ENCODE measurements at regions not wholly inside any gene's neighbourhood (a gene's known extent, or its start where the extent isn't known, plus 50 kb on each side); places are given as distances from the start of the nearest gene placed in this dataset.

DNA sequence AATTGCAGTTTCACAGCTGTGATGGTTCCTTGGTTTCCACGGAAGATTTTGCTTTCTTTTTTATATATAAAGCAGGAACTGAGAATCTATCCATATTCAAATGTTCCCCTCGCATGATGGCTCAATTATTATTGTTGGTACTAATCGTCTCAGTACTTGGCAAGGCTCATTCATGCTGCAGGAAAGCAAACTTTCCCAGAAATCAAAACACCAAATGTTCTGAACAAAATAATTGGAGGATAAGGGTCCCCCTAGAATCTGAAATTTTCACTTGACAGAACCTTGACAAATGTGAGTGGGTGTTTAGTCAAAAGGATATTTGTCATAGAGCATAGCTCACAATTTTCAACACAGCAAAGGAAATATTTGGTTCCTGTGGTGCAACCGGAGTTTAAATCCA lies 1598.6 kb upstream of the PCDH7 start:
- H3K27ac Mint-ChIP-seq (ENCODE audit: unreplicated experiment) = no peak overlapping the region
- no peaks in the 10 kb centered on the region for H3K4me1 Mint-ChIP-seq (ENCODE audit: unreplicated experiment)
- H3K4me3 Mint-ChIP-seq (ENCODE audit: unreplicated experiment) = no peak overlapping the region
- no peaks in the 10 kb centered on the region for H3K36me3 Mint-ChIP-seq (ENCODE audit: unreplicated experiment)
- DNase-seq (ENCODE audit: extremely low spot score, unreplicated experiment) = no peak
- H3K9me3 Mint-ChIP-seq (ENCODE audit: unreplicated experiment) = no peaks in the 10 kb centered on the region
- H3K27me3 Mint-ChIP-seq (ENCODE audit: unreplicated experiment) = no peaks in the 10 kb centered on the region
- TF ChIP-seq, protein P1, sequence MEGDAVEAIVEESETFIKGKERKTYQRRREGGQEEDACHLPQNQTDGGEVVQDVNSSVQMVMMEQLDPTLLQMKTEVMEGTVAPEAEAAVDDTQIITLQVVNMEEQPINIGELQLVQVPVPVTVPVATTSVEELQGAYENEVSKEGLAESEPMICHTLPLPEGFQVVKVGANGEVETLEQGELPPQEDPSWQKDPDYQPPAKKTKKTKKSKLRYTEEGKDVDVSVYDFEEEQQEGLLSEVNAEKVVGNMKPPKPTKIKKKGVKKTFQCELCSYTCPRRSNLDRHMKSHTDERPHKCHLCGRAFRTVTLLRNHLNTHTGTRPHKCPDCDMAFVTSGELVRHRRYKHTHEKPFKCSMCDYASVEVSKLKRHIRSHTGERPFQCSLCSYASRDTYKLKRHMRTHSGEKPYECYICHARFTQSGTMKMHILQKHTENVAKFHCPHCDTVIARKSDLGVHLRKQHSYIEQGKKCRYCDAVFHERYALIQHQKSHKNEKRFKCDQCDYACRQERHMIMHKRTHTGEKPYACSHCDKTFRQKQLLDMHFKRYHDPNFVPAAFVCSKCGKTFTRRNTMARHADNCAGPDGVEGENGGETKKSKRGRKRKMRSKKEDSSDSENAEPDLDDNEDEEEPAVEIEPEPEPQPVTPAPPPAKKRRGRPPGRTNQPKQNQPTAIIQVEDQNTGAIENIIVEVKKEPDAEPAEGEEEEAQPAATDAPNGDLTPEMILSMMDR (IDR thresholded peaks at IDR 0.05) = no peak

GRCh38 chr4:29128810-29129209 lies 1591.4 kb upstream of the PCDH7 start:
- H3K36me3 Mint-ChIP-seq (ENCODE audit: unreplicated experiment) = no peaks in the 10 kb centered on the region
- no peaks in the 10 kb centered on the region for H3K4me1 Mint-ChIP-seq (ENCODE audit: unreplicated experiment)
- no peak overlapping the region for H3K27ac Mint-ChIP-seq (ENCODE audit: unreplicated experiment)
- H3K27me3 Mint-ChIP-seq (ENCODE audit: unreplicated experiment) = peaks cover 8% of the 10 kb centered on the region
- TF ChIP-seq, protein P1 (IDR thresholded peaks at IDR 0.05) = no peak
- DNase-seq (ENCODE audit: extremely low spot score, unreplicated experiment) = no peak
- H3K9me3 Mint-ChIP-seq (ENCODE audit: unreplicated experiment) = peaks cover 3% of the 10 kb centered on the region
- no peak overlapping the region for H3K4me3 Mint-ChIP-seq (ENCODE audit: unreplicated experiment)

GRCh38 chr4:29131304-29131703 lies 1588.9 kb upstream of the PCDH7 start:
- no peaks in the 10 kb centered on the region for H3K36me3 Mint-ChIP-seq (ENCODE audit: unreplicated experiment)
- TF ChIP-seq, protein P1 (IDR thresholded peaks at IDR 0.05) = no peak
- H3K4me1 Mint-ChIP-seq (ENCODE audit: unreplicated experiment) = no peaks in the 10 kb centered on the region
- no peak overlapping the region for H3K27ac Mint-ChIP-seq (ENCODE audit: unreplicated experiment)
- H3K27me3 Mint-ChIP-seq (ENCODE audit: unreplicated experiment) = peaks cover 8% of the 10 kb centered on the region
- no peak overlapping the region for H3K4me3 Mint-ChIP-seq (ENCODE audit: unreplicated experiment)
- H3K9me3 Mint-ChIP-seq (ENCODE audit: unreplicated experiment) = peaks cover 3% of the 10 kb centered on the region
- DNase-seq (ENCODE audit: extremely low spot score, unreplicated experiment) = no peak

DNA sequence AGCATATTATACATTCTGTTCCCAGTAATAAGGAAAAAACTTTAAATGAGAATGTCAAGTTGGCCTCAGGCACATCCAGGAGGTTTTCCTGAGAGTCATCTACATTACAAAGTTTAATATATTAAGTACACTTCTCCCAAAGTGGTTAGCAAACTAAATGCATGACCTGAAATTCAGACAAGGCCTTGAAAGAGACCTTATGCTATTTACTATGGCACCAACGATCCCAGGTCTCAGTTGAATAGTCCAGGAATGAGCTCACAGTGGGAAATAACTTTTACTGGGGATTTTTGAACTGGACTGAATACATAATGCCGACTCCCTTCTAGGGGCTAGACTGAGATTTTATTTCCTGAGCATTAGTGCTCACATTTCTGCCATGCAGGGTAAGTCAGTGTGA lies 1577.5 kb upstream of the PCDH7 start:
- Mint-ChIP-seq H3K4me3 (ENCODE audit: unreplicated experiment) (no peak overlapping the region), H3K4me1 (ENCODE audit: unreplicated experiment) (no peaks in the 10 kb centered on the region), H3K36me3 (ENCODE audit: unreplicated experiment) (no peaks in the 10 kb centered on the region), H3K27me3 (ENCODE audit: unreplicated experiment) (no peaks in the 10 kb centered on the region), H3K27ac (ENCODE audit: unreplicated experiment) (no peak overlapping the region), H3K9me3 (ENCODE audit: unreplicated experiment) (no peaks in the 10 kb centered on the region)
- no peak for DNase-seq (ENCODE audit: extremely low spot score, unreplicated experiment)
- TF ChIP-seq, protein P1 (IDR thresholded peaks at IDR 0.05) = no peak

GRCh38 chr4:29151584-29151983 lies 1568.6 kb upstream of the PCDH7 start:
- no peak overlapping the region for H3K27ac Mint-ChIP-seq (ENCODE audit: unreplicated experiment)
- no peaks in the 10 kb centered on the region for H3K27me3 Mint-ChIP-seq (ENCODE audit: unreplicated experiment)
- no peaks in the 10 kb centered on the region for H3K9me3 Mint-ChIP-seq (ENCODE audit: unreplicated experiment)
- H3K4me3 Mint-ChIP-seq (ENCODE audit: unreplicated experiment) = no peak overlapping the region
- TF ChIP-seq, protein P1 (IDR thresholded peaks at IDR 0.05) = no peak
- no peaks in the 10 kb centered on the region for H3K36me3 Mint-ChIP-seq (ENCODE audit: unreplicated experiment)
- no peaks in the 10 kb centered on the region for H3K4me1 Mint-ChIP-seq (ENCODE audit: unreplicated experiment)
- DNase-seq (ENCODE audit: extremely low spot score, unreplicated experiment) = no peak

All from osteocyte (in vitro differentiated cells).